Mucosa of rectum (tissue), 2 donors: ENCODE measurements at regions not wholly inside any gene's neighbourhood (a gene's known extent, or its start where the extent isn't known, plus 50 kb on each side); places are given as distances from the start of the nearest gene placed in this dataset.
"Not testable (repeated sequence)": the region's sequence is repeated elsewhere in the genome, so short reads cannot be mapped to it uniquely, and the experiment has no call there.

Source experiments
- H3K27ac ChIP-seq, 2 donors: one replicate each; pipeline ENCODE4 v1.7.0; 2013; ENCODE audit warnings: inconsistent platforms in 2 of 2, low read depth in 2 of 2, low read length in 2 of 2
- H3K27me3 ChIP-seq, 2 donors: one replicate each; pipeline ENCODE4 v1.7.0; 2013; ENCODE audit warnings: low read length in 2 of 2; ENCODE audit not compliant: control insufficient read depth in 2 of 2, insufficient read depth in 2 of 2
- H3K36me3 ChIP-seq, 2 donors: one replicate each; pipeline ENCODE4 v1.7.0; 2013; ENCODE audit warnings: low read length in 2 of 2; ENCODE audit not compliant: control insufficient read depth in 2 of 2, insufficient read depth in 2 of 2
- H3K4me1 ChIP-seq, 2 donors: one replicate each; pipeline ENCODE4 v1.7.0; 2013; ENCODE audit warnings: low read length in 2 of 2, mild to moderate bottlenecking in 1 of 2; ENCODE audit not compliant: control insufficient read depth in 2 of 2, insufficient read depth in 2 of 2
- H3K4me3 ChIP-seq, 2 donors: one replicate each; pipeline ENCODE4 v1.7.0; 2013; ENCODE audit warnings: low read length in 2 of 2
- H3K9ac ChIP-seq, 2 donors: one replicate each; pipeline ENCODE4 v1.7.0; 2013; ENCODE audit warnings: low read length in 2 of 2, low read depth in 1 of 2, mild to moderate bottlenecking in 1 of 2
- H3K9me3 ChIP-seq, 2 donors: one replicate each; pipeline ENCODE4 v1.7.0; 2013; ENCODE audit warnings: low read length in 2 of 2; ENCODE audit not compliant: control insufficient read depth in 2 of 2
- donor health status: healthy.
- donor health status: Normal muscosa, but diverticular disease.

- H3K27ac ChIP-seq: no peak overlapping the region
- no peak overlapping the region for H3K4me3 ChIP-seq
- no peak overlapping the region for H3K9ac ChIP-seq
- no peaks in the 10 kb centered on the region for H3K27me3 ChIP-seq
- H3K4me1 ChIP-seq: no peaks in the 10 kb centered on the region
- H3K36me3 ChIP-seq: no peaks in the 10 kb centered on the region
- H3K9me3 ChIP-seq: no peaks in the 10 kb centered on the region
Observed at GRCh38 chrX:10990418-10990817, 120.7 kb upstream of the HCCS start.

DNA sequence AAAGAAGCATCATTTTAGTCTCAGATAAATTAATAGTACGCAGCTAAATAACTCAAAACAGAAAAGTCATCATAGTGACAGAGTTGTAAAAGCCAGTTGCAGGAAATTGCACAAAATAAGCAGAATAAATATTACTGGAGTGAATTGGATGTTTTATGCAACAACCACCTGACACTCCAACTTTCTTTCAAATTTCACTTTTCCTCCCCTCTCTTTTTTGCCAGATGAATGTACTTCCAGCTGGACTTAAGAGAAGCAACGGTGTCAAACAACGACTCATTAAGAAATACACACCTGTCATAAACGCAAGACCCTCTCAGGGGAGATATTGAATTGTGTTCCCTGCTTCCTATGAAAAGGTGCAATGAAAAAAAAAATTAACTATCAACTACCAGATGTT lies 120.2 kb upstream of the HCCS start:
- no peak overlapping the region for H3K9ac ChIP-seq
- H3K4me1 ChIP-seq: no peaks in the 10 kb centered on the region
- H3K27ac ChIP-seq: no peak overlapping the region
- no peaks in the 10 kb centered on the region for H3K36me3 ChIP-seq
- no peaks in the 10 kb centered on the region for H3K9me3 ChIP-seq
- no peaks in the 10 kb centered on the region for H3K27me3 ChIP-seq
- H3K4me3 ChIP-seq: no peak overlapping the region

DNA sequence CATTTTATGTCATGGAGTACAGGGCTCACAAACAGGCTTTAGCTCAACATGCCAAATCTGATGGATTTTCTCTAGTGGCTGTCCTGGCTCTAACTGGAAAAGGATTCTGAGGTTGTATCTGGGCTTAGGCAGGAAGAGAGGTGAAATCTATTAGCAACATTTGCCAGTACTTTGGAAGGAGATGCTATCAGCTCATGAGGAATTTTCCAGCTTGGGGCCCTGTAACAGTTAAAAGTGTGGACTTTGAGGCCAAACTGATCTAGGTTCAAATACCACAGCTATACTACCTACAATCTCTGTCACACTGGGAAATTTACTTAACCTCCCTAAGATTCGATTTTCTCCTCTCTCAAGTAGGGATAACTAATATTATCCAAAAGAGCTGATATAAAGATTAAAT lies 119.0 kb upstream of the HCCS start:
- no peaks in the 10 kb centered on the region for H3K4me1 ChIP-seq
- no peaks in the 10 kb centered on the region for H3K36me3 ChIP-seq
- no peak overlapping the region for H3K9ac ChIP-seq
- H3K27me3 ChIP-seq: no peaks in the 10 kb centered on the region
- H3K27ac ChIP-seq: no peak overlapping the region
- no peaks in the 10 kb centered on the region for H3K9me3 ChIP-seq
- H3K4me3 ChIP-seq: no peak overlapping the region

- H3K4me1 ChIP-seq, H3K27ac ChIP-seq, H3K9ac ChIP-seq, H3K9me3 ChIP-seq, H3K36me3 ChIP-seq, H3K27me3 ChIP-seq, H3K4me3 ChIP-seq: not testable (repeated sequence)
Observed at GRCh38 chrX:11007076-11007475, 104.1 kb upstream of the HCCS start.

DNA sequence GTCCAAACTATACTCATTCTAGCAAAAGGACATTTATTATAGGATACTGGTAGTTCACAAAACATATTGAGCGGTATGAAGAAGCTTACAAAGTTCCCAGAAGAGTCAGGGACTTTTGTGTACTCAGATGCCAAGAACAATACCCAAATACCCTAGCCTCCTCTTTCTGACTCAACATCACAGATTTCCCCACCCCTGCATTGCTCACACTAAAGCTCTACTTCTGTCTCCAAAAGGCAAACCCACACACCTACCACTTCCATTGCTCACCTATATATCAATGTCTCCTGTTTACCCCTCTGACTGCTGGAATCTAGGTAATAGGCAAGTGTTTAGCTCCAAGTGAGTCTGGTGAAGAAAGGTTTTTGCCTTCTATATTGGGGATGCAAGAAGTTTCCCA lies 100.7 kb upstream of the HCCS start:
- no peaks in the 10 kb centered on the region for H3K36me3 ChIP-seq
- no peaks in the 10 kb centered on the region for H3K27me3 ChIP-seq
- no peak overlapping the region for H3K27ac ChIP-seq
- no peak overlapping the region for H3K4me3 ChIP-seq
- no peaks in the 10 kb centered on the region for H3K4me1 ChIP-seq
- no peaks in the 10 kb centered on the region for H3K9me3 ChIP-seq
- H3K9ac ChIP-seq: no peak overlapping the region

DNA sequence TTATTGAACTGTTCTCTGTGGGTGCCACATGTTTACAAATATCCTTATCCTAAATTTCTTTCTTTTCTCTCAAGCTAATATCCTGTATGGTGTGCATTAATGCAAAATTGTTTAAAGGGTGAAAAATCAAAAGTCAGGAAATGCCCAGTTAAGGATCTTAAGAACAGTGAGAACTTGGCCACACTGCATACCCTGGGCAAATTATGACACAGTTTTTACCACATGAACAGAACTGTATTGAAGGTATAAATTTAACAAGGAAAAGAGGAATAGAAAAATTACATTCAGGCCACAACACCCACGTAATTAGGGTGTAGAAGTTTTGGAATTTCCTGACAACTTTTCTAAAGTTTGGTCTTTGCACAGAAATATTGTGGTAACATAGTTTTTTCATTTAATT lies 94.4 kb upstream of the HCCS start:
- no peak overlapping the region for H3K4me3 ChIP-seq
- no peaks in the 10 kb centered on the region for H3K4me1 ChIP-seq
- no peak overlapping the region for H3K9ac ChIP-seq
- no peak overlapping the region for H3K27ac ChIP-seq
- no peaks in the 10 kb centered on the region for H3K27me3 ChIP-seq
- H3K36me3 ChIP-seq: no peaks in the 10 kb centered on the region
- H3K9me3 ChIP-seq: no peaks in the 10 kb centered on the region

DNA sequence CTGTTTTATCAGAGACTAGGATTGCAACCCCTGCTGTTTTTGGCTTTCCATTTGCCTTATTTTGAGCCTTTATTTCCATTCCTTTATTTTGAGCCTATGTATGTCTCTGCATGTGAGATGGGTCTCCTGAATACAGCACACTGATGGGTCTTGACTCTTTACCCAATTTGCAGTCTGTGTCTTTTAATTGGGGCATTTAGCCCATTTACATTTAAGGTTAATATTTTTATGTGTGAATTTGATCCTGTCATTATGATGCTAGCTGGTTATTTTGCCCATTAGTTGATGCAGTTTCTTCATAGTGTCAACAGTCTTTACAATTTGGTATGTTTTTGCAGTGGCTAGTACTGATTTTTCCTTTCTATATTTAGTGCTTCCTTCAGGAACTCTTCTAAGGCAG lies 88.5 kb upstream of the HCCS start:
- not testable (repeated sequence) for H3K36me3 ChIP-seq, H3K9ac ChIP-seq, H3K4me3 ChIP-seq, H3K27me3 ChIP-seq, H3K4me1 ChIP-seq, H3K9me3 ChIP-seq, H3K27ac ChIP-seq

- H3K9me3 ChIP-seq: no peaks in the 10 kb centered on the region
- H3K36me3 ChIP-seq: no peaks in the 10 kb centered on the region
- H3K4me1 ChIP-seq: no peaks in the 10 kb centered on the region
- no peak overlapping the region for H3K27ac ChIP-seq
- H3K9ac ChIP-seq: no peak overlapping the region
- H3K27me3 ChIP-seq: no peaks in the 10 kb centered on the region
- no peak overlapping the region for H3K4me3 ChIP-seq
Observed at GRCh38 chrX:11039926-11040325, 71.2 kb upstream of the HCCS start.

- Histone ChIP-seq H3K27me3 (no peaks in the 10 kb centered on the region), H3K9ac (no peak overlapping the region), H3K27ac (no peak overlapping the region), H3K9me3 (no peaks in the 10 kb centered on the region), H3K4me3 (no peak overlapping the region), H3K4me1 (no peaks in the 10 kb centered on the region), H3K36me3 (no peaks in the 10 kb centered on the region)
Observed at GRCh38 chrX:11040405-11040804, 70.7 kb upstream of the HCCS start.

DNA sequence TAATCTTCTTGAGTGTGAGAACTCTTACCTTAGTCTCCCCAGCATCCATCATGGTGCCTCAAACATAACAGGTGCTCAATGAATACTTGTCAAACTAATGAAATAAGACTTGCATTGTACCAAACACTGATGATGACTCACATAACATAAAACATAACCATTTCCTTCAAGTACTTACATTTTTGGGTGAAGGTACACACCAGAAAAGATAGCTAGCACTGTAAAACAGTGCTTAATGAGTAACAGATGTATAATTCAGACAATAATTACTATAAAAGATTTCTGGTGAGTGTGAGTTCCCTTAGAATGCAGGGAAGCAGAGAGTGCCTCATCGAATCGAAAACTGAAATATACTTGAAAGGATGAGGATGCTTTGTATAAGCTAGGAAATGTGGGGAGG lies 70.1 kb upstream of the HCCS start:
- Histone ChIP-seq H3K4me3 (no peak overlapping the region), H3K36me3 (no peaks in the 10 kb centered on the region), H3K4me1 (no peaks in the 10 kb centered on the region), H3K27ac (no peak overlapping the region), H3K9me3 (no peaks in the 10 kb centered on the region), H3K9ac (no peak overlapping the region), H3K27me3 (no peaks in the 10 kb centered on the region)

- H3K9me3 ChIP-seq: no peaks in the 10 kb centered on the region
- H3K27ac ChIP-seq: no peak overlapping the region
- H3K27me3 ChIP-seq: no peaks in the 10 kb centered on the region
- no peak overlapping the region for H3K9ac ChIP-seq
- H3K4me1 ChIP-seq: no peaks in the 10 kb centered on the region
- H3K4me3 ChIP-seq: no peak overlapping the region
- H3K36me3 ChIP-seq: no peaks in the 10 kb centered on the region
Observed at GRCh38 chrX:11050013-11050412, 61.1 kb upstream of the HCCS start.
